ENCODE measurements at regions not wholly inside any gene's neighbourhood (a gene's known extent, or its start where the extent isn't known, plus 50 kb on each side); places are given as distances from the start of the nearest gene placed in this dataset.

GRCh38 chr12:115078990-115079389 lies 395.0 kb upstream of the TBX3 start:
- TF ChIP-seq CTCF (IDR thresholded peaks at IDR 0.05; ENCODE audit: extremely low read depth, insufficient read depth, missing control alignments): no peak
- in situ Hi-C loops (cut with MboI; ENCODE audit: low pct_unique_long_range_greater_than_20kb, low sequenced_read_pairs, unreplicated experiment): no loop called here

GRCh38 chr12:115078334-115078733 lies 394.4 kb upstream of the TBX3 start:
- in situ Hi-C loops (cut with MboI; ENCODE audit: low pct_unique_long_range_greater_than_20kb, low sequenced_read_pairs, unreplicated experiment): no loop called here
- DNase-seq (ENCODE audit: low spot score): no peak
- no peak for TF ChIP-seq CTCF (IDR thresholded peaks at IDR 0.05; ENCODE audit: extremely low read depth, insufficient read depth, missing control alignments)

More at GRCh38 chr12:115078990-115079389, 395.0 kb upstream of the TBX3 start:
- no peak for DNase-seq (ENCODE audit: low spot score)

- in situ Hi-C loops (cut with MboI; ENCODE audit: low pct_unique_long_range_greater_than_20kb, low sequenced_read_pairs, unreplicated experiment): no loop called here
- no peak for TF ChIP-seq CTCF (IDR thresholded peaks at IDR 0.05; ENCODE audit: extremely low read depth, insufficient read depth, missing control alignments)
- DNase-seq (ENCODE audit: low spot score): no peak
These were observed 391.7 kb upstream of the TBX3 start for GRCh38 chr12:115075552-115076170.

GRCh38 chr12:115074617-115075016 lies 390.6 kb upstream of the TBX3 start:
- no peak for TF ChIP-seq CTCF (IDR thresholded peaks at IDR 0.05; ENCODE audit: extremely low read depth, insufficient read depth, missing control alignments)
- in situ Hi-C loops (cut with MboI; ENCODE audit: low pct_unique_long_range_greater_than_20kb, low sequenced_read_pairs, unreplicated experiment): no loop called here
- DNase-seq (ENCODE audit: low spot score): no peak

GRCh38 chr12:115072712-115073111 lies 388.7 kb upstream of the TBX3 start:
- in situ Hi-C loops (cut with MboI; ENCODE audit: low pct_unique_long_range_greater_than_20kb, low sequenced_read_pairs, unreplicated experiment): no loop called here
- no peak for TF ChIP-seq CTCF (IDR thresholded peaks at IDR 0.05; ENCODE audit: extremely low read depth, insufficient read depth, missing control alignments)

GRCh38 chr12:115070313-115070712 lies 386.3 kb upstream of the TBX3 start:
- TF ChIP-seq CTCF (IDR thresholded peaks at IDR 0.05; ENCODE audit: extremely low read depth, insufficient read depth, missing control alignments): no peak
- no peak for DNase-seq (ENCODE audit: low spot score)
- in situ Hi-C loops (cut with MboI; ENCODE audit: low pct_unique_long_range_greater_than_20kb, low sequenced_read_pairs, unreplicated experiment): no loop called here

More at GRCh38 chr12:115072712-115073111, 388.7 kb upstream of the TBX3 start:
- no peak for DNase-seq (ENCODE audit: low spot score)

All from GM13977 (cell line).